GM12864 (cell line): ENCODE measurements at regions not wholly inside any gene's neighbourhood (a gene's known extent, or its start where the extent isn't known, plus 50 kb on each side); places are given as distances from the start of the nearest gene placed in this dataset.
"Not testable (repeated sequence)": the region's sequence is repeated elsewhere in the genome, so short reads cannot be mapped to it uniquely, and the experiment has no call there.

Source experiments
- DNase-seq: peaks from one replicate; pipeline ENCODE4 v3.0.0-alpha.2; 2011; ENCODE audit warnings: low read depth
- H3K4me3 ChIP-seq: 2 replicates; pipeline ENCODE4 v1.5.1; 2011; ENCODE audit warnings: mild to moderate bottlenecking, low read depth, low read length, control low read depth
- CTCF ChIP-seq: IDR thresholded peaks from 2 replicates; pipeline ENCODE4 v1.5.1; 2011; ENCODE audit warnings: low read depth, mild to moderate bottlenecking, moderate library complexity, low read length, control low read depth, inconsistent platforms; ENCODE audit errors: missing control alignments

GRCh38 chr2:61617610-61618009 is 79.5 kb upstream of the XPO1 start:
- H3K4me3 ChIP-seq = no peak overlapping the region
- TF ChIP-seq CTCF = no peak
- no peak for DNase-seq

- TF ChIP-seq CTCF = no peak
- DNase-seq = no peak
- no peak overlapping the region for H3K4me3 ChIP-seq
Observed at GRCh38 chr2:61605245-61605644, 67.1 kb upstream of the XPO1 start.

- no peak for DNase-seq
- TF ChIP-seq CTCF = no peak
- H3K4me3 ChIP-seq = no peak overlapping the region
Observed at GRCh38 chr2:61604433-61604832, 66.3 kb upstream of the XPO1 start.

- DNase-seq, H3K4me3 ChIP-seq: not testable (repeated sequence)
Observed at GRCh38 chr2:61598515-61599156, 60.5 kb upstream of the XPO1 start.

- no peak for TF ChIP-seq CTCF
- no peak for DNase-seq
Observed at GRCh38 chr2:61597300-61598289, 59.4 kb upstream of the XPO1 start.

GRCh38 chr2:61594201-61594600 is 56.0 kb upstream of the XPO1 start:
- DNase-seq, H3K4me3 ChIP-seq: not testable (repeated sequence)

More at GRCh38 chr2:61597300-61598289, 59.4 kb upstream of the XPO1 start:
- no peak overlapping the region for H3K4me3 ChIP-seq

GRCh38 chr2:61593648-61594047 is 55.5 kb upstream of the XPO1 start:
- not testable (repeated sequence) for H3K4me3 ChIP-seq, DNase-seq

- no peak for TF ChIP-seq CTCF
- DNase-seq = no peak
- H3K4me3 ChIP-seq = no peak overlapping the region
Observed at GRCh38 chr2:61590214-61590613, 52.1 kb upstream of the XPO1 start.
